H1 (cell line): ENCODE measurements at regions not wholly inside any gene's neighbourhood (a gene's known extent, or its start where the extent isn't known, plus 50 kb on each side); places are given as distances from the start of the nearest gene placed in this dataset.

Source experiments
- CTCF ChIA-PET: fragments of 300-600 bp; sonication (Branson Sonifier 250); formaldehyde crosslinking; loops from one replicate; lab custom pipeline; 2021; ENCODE audit not compliant: partially characterized antibody; lab: Charles Lee
- POLR2A ChIA-PET: fragments of 300-600 bp; sonication (Branson Sonifier 250); formaldehyde crosslinking; loops from one replicate; lab custom pipeline; 2021; ENCODE audit warnings: inconsistent platforms; ENCODE audit not compliant: partially characterized antibody; lab: Charles Lee
- DNase-seq, 2 experiments: peaks; one replicate each; pipeline versions ENCODE4 v3.0.0 to v3.0.0-alpha.2; 2010 to 2022; ENCODE audit warnings: low spot score in 2 of 2, low read depth in 1 of 2, mixed read lengths in 1 of 2
- FAIRE-seq: peaks from 2 replicates; lab custom pipeline; 2011; peaks lifted over from hg19 to GRCh38; lab: Jason Lieb, UNC
- H2AFZ ChIP-seq: 2 replicates; pipeline ENCODE4 v1.8.1; 2012; ENCODE audit warnings: low read length, inconsistent platforms
- H2AK5ac ChIP-seq: 2 replicates; pipeline ENCODE4 v1.6.1; 2013; ENCODE audit warnings: low read depth, low read length
- H2BK120ac ChIP-seq: replicated peaks from 2 replicates; pipeline ENCODE3; 2013; ENCODE audit warnings: low read depth, low read length, inconsistent platforms
- H2BK12ac ChIP-seq: 2 replicates; pipeline ENCODE4 v1.6.1; 2013; ENCODE audit warnings: low read depth, low read length
- H2BK15ac ChIP-seq: 2 replicates; pipeline ENCODE4 v1.6.1; 2013; ENCODE audit warnings: low read length
- H2BK20ac ChIP-seq: 2 replicates; pipeline ENCODE4 v1.6.1; 2013; ENCODE audit warnings: low read length
- H2BK5ac ChIP-seq: 2 replicates; pipeline ENCODE4 v1.6.1; 2013; ENCODE audit warnings: low read depth, low read length
- H3K14ac ChIP-seq: 2 replicates; pipeline ENCODE4 v1.6.1; 2013; ENCODE audit warnings: inconsistent platforms; ENCODE audit not compliant: insufficient read length
- H3K18ac ChIP-seq: 2 replicates; pipeline ENCODE4 v1.6.1; 2013; ENCODE audit warnings: low read length; ENCODE audit errors: extremely low read depth
- H3K23ac ChIP-seq: 2 replicates; pipeline ENCODE4 v1.6.1; 2013; ENCODE audit warnings: inconsistent platforms; ENCODE audit not compliant: insufficient read length
- H3K23me2 ChIP-seq: 2 replicates; pipeline ENCODE4 v1.6.1; 2013; ENCODE audit warnings: low read depth, low read length
- H3K27ac ChIP-seq: 2 replicates; pipeline ENCODE4 v1.6.1; 2011; ENCODE audit warnings: low read depth, low read length, inconsistent platforms
- H3K27me3 ChIP-seq, 4 experiments: replicated peaks in 1 of 4; 1 replicate in 1 of 4; 2 replicates in 3 of 4; pipeline versions ENCODE4 v1.6.1 to v1.8.1; 2011 to 2013; ENCODE audit warnings: low read length in 3 of 4, mild to moderate bottlenecking in 3 of 4, inconsistent platforms in 2 of 4, mixed read lengths in 2 of 4, moderate library complexity in 1 of 4; ENCODE audit not compliant: control insufficient read depth in 3 of 4, insufficient read depth in 3 of 4; ENCODE audit errors: extremely low read depth in 1 of 4
- H3K36me3 ChIP-seq, 4 experiments: 2 replicates each; pipeline versions ENCODE4 v1.6.1 to v1.8.1; 2011 to 2013; ENCODE audit warnings: mild to moderate bottlenecking in 4 of 4, low read length in 3 of 4, moderate library complexity in 2 of 4, control low read depth in 1 of 4, inconsistent platforms in 1 of 4; ENCODE audit not compliant: insufficient read depth in 4 of 4, control insufficient read depth in 2 of 4
- H3K4ac ChIP-seq: replicated peaks from 2 replicates; pipeline ENCODE3; 2013; ENCODE audit warnings: low read length, low read depth, mixed read lengths, inconsistent platforms; ENCODE audit not compliant: insufficient read length
- H3K4me1 ChIP-seq, 4 experiments: replicated peaks in 1 of 4; 1 replicate in 1 of 4; 2 replicates in 3 of 4; pipeline versions ENCODE4 v1.6.1 to v1.8.1; 2011 to 2013; ENCODE audit warnings: low read length in 3 of 4, inconsistent platforms in 2 of 4, mixed read lengths in 1 of 4; ENCODE audit not compliant: insufficient read depth in 4 of 4, control insufficient read depth in 3 of 4
- H3K4me2 ChIP-seq, 2 experiments: 2 replicates each; pipeline versions ENCODE4 v1.6.1 to v1.8.1; 2011 to 2013; ENCODE audit warnings: low read depth in 2 of 2, low read length in 2 of 2, control low read depth in 1 of 2, inconsistent platforms in 1 of 2, mild to moderate bottlenecking in 1 of 2; ENCODE audit not compliant: insufficient read depth in 1 of 2
- H3K4me3 ChIP-seq, 4 experiments: fragments of 200-600, 300-600 bp in 1 of 4; sonication (generic), shearing (Covaris generic), sonication (Bioruptor Twin) in 1 of 4; 2 replicates each; pipeline versions ENCODE4 v1.5.1 to v1.8.1; 2011 to 2016; ENCODE audit warnings: low read length in 4 of 4, low read depth in 3 of 4, control low read depth in 2 of 4, inconsistent platforms in 2 of 4, mild to moderate bottlenecking in 2 of 4, mixed read lengths in 1 of 4, moderate library complexity in 1 of 4; ENCODE audit not compliant: insufficient read depth in 2 of 4; ENCODE audit errors: extremely low read depth in 1 of 4
- H3K56ac ChIP-seq: replicated peaks from 2 replicates; pipeline ENCODE3; 2013; ENCODE audit warnings: low read depth, mild to moderate bottlenecking, mixed read lengths, low read length, inconsistent platforms; ENCODE audit not compliant: insufficient read length
- H3K79me1 ChIP-seq: 2 replicates; pipeline ENCODE4 v1.6.1; 2013; ENCODE audit warnings: low read depth, low read length, control low read depth
- H3K79me2 ChIP-seq, 2 experiments: 2 replicates each; pipeline versions ENCODE4 v1.6.1 to v1.8.1; 2012 to 2013; ENCODE audit warnings: low read length in 2 of 2, mild to moderate bottlenecking in 2 of 2, inconsistent platforms in 1 of 2; ENCODE audit not compliant: insufficient read depth in 2 of 2, control insufficient read depth in 1 of 2
- H3K9ac ChIP-seq, 4 experiments: replicated peaks in 1 of 4; 1 replicate in 1 of 4; 2 replicates in 3 of 4; pipeline versions ENCODE4 v1.6.1 to v1.8.1; 2011 to 2013; ENCODE audit warnings: low read depth in 3 of 4, low read length in 3 of 4, control low read depth in 2 of 4, mild to moderate bottlenecking in 2 of 4, moderate library complexity in 2 of 4, inconsistent platforms in 1 of 4; ENCODE audit errors: extremely low read depth in 1 of 4
- H3K9me3 ChIP-seq, 2 experiments: 2 replicates each; pipeline versions ENCODE4 v1.6.1 to v1.8.1; 2012 to 2013; ENCODE audit warnings: mild to moderate bottlenecking in 2 of 2, moderate library complexity in 2 of 2, control low read depth in 1 of 2, inconsistent platforms in 1 of 2, low read depth in 1 of 2, low read length in 1 of 2, mixed read lengths in 1 of 2; ENCODE audit not compliant: insufficient read depth in 2 of 2
- H4K20me1 ChIP-seq, 2 experiments: replicated peaks in 1 of 2; 2 replicates each; pipeline versions ENCODE3 to v1.8.1; 2011 to 2013; ENCODE audit warnings: inconsistent platforms in 2 of 2, low read length in 2 of 2, mild to moderate bottlenecking in 1 of 2; ENCODE audit not compliant: insufficient read depth in 2 of 2, control insufficient read depth in 1 of 2
- H4K5ac ChIP-seq: 2 replicates; pipeline ENCODE4 v1.6.1; 2013; ENCODE audit warnings: low read length, low read depth, mixed read lengths, inconsistent platforms; ENCODE audit not compliant: insufficient read length
- H4K8ac ChIP-seq: 2 replicates; pipeline ENCODE4 v1.8.0; 2013; ENCODE audit warnings: mild to moderate bottlenecking, moderate library complexity, low read length, inconsistent platforms; ENCODE audit not compliant: insufficient read depth; ENCODE audit errors: extremely low read depth
- H4K91ac ChIP-seq: replicated peaks from 2 replicates; pipeline ENCODE3; 2013; ENCODE audit warnings: low read length, mixed read lengths, inconsistent platforms; ENCODE audit not compliant: insufficient read length
- CREB1 ChIP-seq: IDR thresholded peaks from 2 replicates; pipeline ENCODE4 v1.6.1; 2012; ENCODE audit warnings: inconsistent platforms
- CTCF ChIP-seq, 3 experiments: IDR thresholded peaks; 1 replicate in 2 of 3; 2 replicates in 1 of 3; pipeline versions ENCODE4 v1.5.1 to v1.6.1; 2011; ENCODE audit warnings: low read length in 3 of 3, mild to moderate bottlenecking in 3 of 3, inconsistent platforms in 2 of 3, low read depth in 1 of 3, moderate library complexity in 1 of 3; ENCODE audit not compliant: insufficient read depth in 1 of 3; ENCODE audit errors: control extremely low read depth in 1 of 3
- EGR1 ChIP-seq: IDR thresholded peaks from 2 replicates; pipeline ENCODE4 v1.6.1; 2011; ENCODE audit warnings: low read depth, low read length, borderline replicate concordance
- KDM4A ChIP-seq: IDR thresholded peaks from one replicate; pipeline ENCODE4 v1.7.1; 2012; ENCODE audit warnings: low read depth, mild to moderate bottlenecking, moderate library complexity, low read length, inconsistent platforms; ENCODE audit not compliant: severe bottlenecking
- NANOG ChIP-seq: IDR thresholded peaks from 2 replicates; pipeline ENCODE4 v1.6.1; 2011; ENCODE audit warnings: low read length, low read depth, mild to moderate bottlenecking, inconsistent platforms; ENCODE audit not compliant: insufficient read depth, poor library complexity, severe bottlenecking
- RFX5 ChIP-seq: IDR thresholded peaks from 2 replicates; pipeline ENCODE4 v1.6.1; 2011; ENCODE audit warnings: low read depth, low read length, improper control_type of control experiment, borderline replicate concordance
- SIN3A ChIP-seq, 2 experiments: IDR thresholded peaks in 1 of 2; conservative IDR thresholded peaks in 1 of 2; 2 replicates each; pipeline ENCODE4 v1.6.1; 2011 to 2012; ENCODE audit warnings: low read length in 2 of 2, improper control_type of control experiment in 1 of 2, low read depth in 1 of 2, mild to moderate bottlenecking in 1 of 2
- SRF ChIP-seq: IDR thresholded peaks from 2 replicates; pipeline ENCODE4 v1.6.1; 2011; ENCODE audit warnings: mild to moderate bottlenecking, low read depth, low read length, moderate library complexity
- SUZ12 ChIP-seq: fragments of 200-600 bp; sonication (generic); IDR thresholded peaks from 2 replicates; pipeline ENCODE4 v1.6.1; 2012; ENCODE audit warnings: mild to moderate bottlenecking, inconsistent platforms, low read length, moderate library complexity, mixed read lengths
- YY1 ChIP-seq: IDR thresholded peaks from 2 replicates; pipeline ENCODE4 v1.6.1; 2011; ENCODE audit warnings: low read depth, mild to moderate bottlenecking, low read length
- WGBS, 2 experiments: shearing (Covaris generic) in 1 of 2; methylation state at CpG; one replicate each; pipeline versions ENCODE4 v1.1.6 to v1.1.7; 2013 to 2015; ENCODE audit warnings: low lambda C conversion rate in 2 of 2, mixed read lengths in 2 of 2, inconsistent platforms in 1 of 2, low coverage in 1 of 2, missing lambda C conversion rate in 1 of 2; ENCODE audit not compliant: insufficient replicate concordance in 2 of 2, insufficient coverage in 1 of 2, insufficient read length in 1 of 2; ENCODE audit errors: extremely low coverage in 1 of 2, missing lambda C conversion rate in 1 of 2; 5-methylcytosine and 5-hydroxymethylcytosine counted together
- TF ChIP-seq, protein P1 (sequence below): IDR thresholded peaks from 2 replicates; pipeline ENCODE4 v1.6.1; 2011; ENCODE audit warnings: low read length, improper control_type of control experiment

DNA sequence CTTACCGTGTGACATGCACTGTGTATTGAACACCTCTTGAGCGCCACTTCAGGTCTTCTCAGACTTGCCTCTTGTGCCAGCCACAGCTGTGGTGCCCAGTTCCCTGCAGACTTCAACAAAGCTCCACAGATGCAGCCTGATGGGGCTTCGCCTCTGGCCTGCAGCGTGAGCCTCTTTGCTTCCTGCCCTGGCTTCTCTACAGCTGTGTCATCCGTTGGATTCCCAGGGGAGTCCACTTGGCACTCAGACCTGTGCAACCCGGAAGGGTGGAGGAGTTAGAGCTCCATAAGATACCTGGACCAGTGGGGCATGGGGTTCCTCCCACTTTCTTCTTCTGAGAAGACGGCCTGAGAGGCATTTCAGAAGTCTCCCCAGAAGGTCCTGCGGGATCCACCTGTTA, 57.7 kb upstream of the BNIP2 start:
- ChIA-PET POLR2A (no interaction called here), CTCF (interaction anchor here (2.9 to 10.4 kb wide), 2 partner anchors 22 to 577 kb away, joined by 10 to 120 read pairs; no protein-coding TSS in a partner anchor)
- Histone ChIP-seq H3K4me1 (no peaks in the 10 kb centered on the region), H3K9ac (no peak overlapping the region), H4K20me1 (no peaks in the 10 kb centered on the region), H3K18ac (no peak overlapping the region), H3K27me3 (no peaks in the 10 kb centered on the region), H2BK120ac (no peak overlapping the region), H4K5ac (no peak overlapping the region), H3K4me2 (no peak overlapping the region), H3K27ac (no peak overlapping the region), H3K4ac (no peak overlapping the region), H2AK5ac (no peak overlapping the region), H2BK15ac (no peak overlapping the region), H2AFZ (no peak overlapping the region), H3K36me3 (no peaks in the 10 kb centered on the region), H2BK5ac (no peak overlapping the region), H3K56ac (no peak overlapping the region), H4K91ac (no peak overlapping the region), H3K14ac (no peak overlapping the region), H3K79me2 (no peaks in the 10 kb centered on the region), H2BK12ac (no peak overlapping the region), H3K23ac (no peak overlapping the region), H3K4me3 (no peak overlapping the region), H4K8ac (no peak overlapping the region), H3K23me2 (no peaks in the 10 kb centered on the region), H3K9me3 (0 out of 4 replicates have a peak, but pooled peaks cover 2 to 3% of the 10 kb centered on the region in 2 experiments), H2BK20ac (no peak overlapping the region), H3K79me1 (no peaks in the 10 kb centered on the region)
- DNase-seq (no peak), FAIRE-seq (no peak)
- 87% methylated on average over 8 of the region's 8 CpGs; no CpG with 5 or more reads in 1 of the 2 experiments for WGBS, 2 experiments
- TF ChIP-seq CREB1 = no peak
- TF ChIP-seq EGR1 = no peak
- no peak for TF ChIP-seq SIN3A (conservative IDR thresholded peaks at IDR 0.05 in 1 of 2, IDR thresholded peaks at IDR 0.05 in 1 of 2; ENCODE audit: low read depth in 1 of 2, low read length in 2 of 2)
- no peak for TF ChIP-seq KDM4A
- TF ChIP-seq, protein P1, sequence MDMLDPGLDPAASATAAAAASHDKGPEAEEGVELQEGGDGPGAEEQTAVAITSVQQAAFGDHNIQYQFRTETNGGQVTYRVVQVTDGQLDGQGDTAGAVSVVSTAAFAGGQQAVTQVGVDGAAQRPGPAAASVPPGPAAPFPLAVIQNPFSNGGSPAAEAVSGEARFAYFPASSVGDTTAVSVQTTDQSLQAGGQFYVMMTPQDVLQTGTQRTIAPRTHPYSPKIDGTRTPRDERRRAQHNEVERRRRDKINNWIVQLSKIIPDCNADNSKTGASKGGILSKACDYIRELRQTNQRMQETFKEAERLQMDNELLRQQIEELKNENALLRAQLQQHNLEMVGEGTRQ = no peak
- no peak for TF ChIP-seq YY1
- no peak for TF ChIP-seq CTCF (IDR thresholded peaks at IDR 0.05; ENCODE audit: control extremely low read depth in 1 of 3, insufficient read depth in 1 of 3, low read depth in 1 of 3, low read length in 3 of 3)
- no peak for TF ChIP-seq SRF
- no peak for TF ChIP-seq NANOG
- TF ChIP-seq SUZ12 = no peak
- no peak for TF ChIP-seq RFX5
